Kidney epithelial cell (primary cell): ENCODE measurements at regions not wholly inside any gene's neighbourhood (a gene's known extent, or its start where the extent isn't known, plus 50 kb on each side); places are given as distances from the start of the nearest gene placed in this dataset.

Source experiments
- DNase-seq: peaks from one replicate; pipeline ENCODE4 v3.0.0-alpha.2; 2010; ENCODE audit warnings: low read depth
- H3K27me3 ChIP-seq: 2 replicates; pipeline ENCODE4 v1.6.0; 2011; ENCODE audit warnings: low read length; ENCODE audit not compliant: control insufficient read depth, insufficient read depth
- H3K36me3 ChIP-seq: 2 replicates; pipeline ENCODE4 v1.5.1; 2011; ENCODE audit warnings: low read length; ENCODE audit not compliant: control insufficient read depth, insufficient read depth
- H3K4me3 ChIP-seq: 2 replicates; pipeline ENCODE4 v1.5.1; 2011; ENCODE audit warnings: low read depth, mild to moderate bottlenecking, control low read depth, low read length
- CTCF ChIP-seq: IDR thresholded peaks from 2 replicates; pipeline ENCODE4 v1.5.1; 2011; ENCODE audit warnings: mild to moderate bottlenecking, moderate library complexity, low read length, control low read depth, inconsistent platforms; ENCODE audit not compliant: insufficient read depth, poor library complexity, severe bottlenecking

- no peak for DNase-seq
- no peaks in the 10 kb centered on the region for H3K36me3 ChIP-seq
- H3K4me3 ChIP-seq, result no peak overlapping the region
- no peaks in the 10 kb centered on the region for H3K27me3 ChIP-seq
- no peak for TF ChIP-seq CTCF
Observed at GRCh38 chr3:168824107-168824506, 728.4 kb upstream of the GOLIM4 start.

GRCh38 chr3:168823466-168823865 is 727.7 kb upstream of the GOLIM4 start:
- no peak for TF ChIP-seq CTCF
- Histone ChIP-seq H3K27me3 (no peaks in the 10 kb centered on the region), H3K36me3 (no peaks in the 10 kb centered on the region), H3K4me3 (no peak overlapping the region)
- DNase-seq, result no peak

GRCh38 chr3:168820810-168821415 is 725.2 kb upstream of the GOLIM4 start:
- Histone ChIP-seq H3K4me3 (no peak overlapping the region), H3K27me3 (no peaks in the 10 kb centered on the region), H3K36me3 (no peaks in the 10 kb centered on the region)
- no peak for TF ChIP-seq CTCF
- no peak for DNase-seq

GRCh38 chr3:168817177-168817576 is 721.5 kb upstream of the GOLIM4 start:
- H3K27me3 ChIP-seq, result no peaks in the 10 kb centered on the region
- no peak for TF ChIP-seq CTCF
- no peaks in the 10 kb centered on the region for H3K36me3 ChIP-seq
- H3K4me3 ChIP-seq, result no peak overlapping the region
- DNase-seq, result no peak

GRCh38 chr3:168815946-168816345 is 720.2 kb upstream of the GOLIM4 start:
- no peak for DNase-seq
- no peak overlapping the region for H3K4me3 ChIP-seq
- TF ChIP-seq CTCF, result no peak
- H3K36me3 ChIP-seq, result no peaks in the 10 kb centered on the region
- no peaks in the 10 kb centered on the region for H3K27me3 ChIP-seq

GRCh38 chr3:168813225-168813802 is 717.6 kb upstream of the GOLIM4 start:
- Histone ChIP-seq H3K4me3 (no peak overlapping the region), H3K36me3 (no peaks in the 10 kb centered on the region), H3K27me3 (no peaks in the 10 kb centered on the region)
- TF ChIP-seq CTCF, result no peak
- no peak for DNase-seq
